ENCODE measurements at regions not wholly inside any gene's neighbourhood (a gene's known extent, or its start where the extent isn't known, plus 50 kb on each side); places are given as distances from the start of the nearest gene placed in this dataset.

GRCh38 chr1:106217765-106218164 lies 838.7 kb upstream of the PRMT6 start:
- H3K27me3 ChIP-seq (ENCODE audit: control insufficient read depth, insufficient read depth, low read length): no peaks in the 10 kb centered on the region
- H3K27ac ChIP-seq (ENCODE audit: low read length): no peak overlapping the region
- no peaks in the 10 kb centered on the region for H3K9me3 ChIP-seq (ENCODE audit: control insufficient read depth, low read depth, low read length)
- no peaks in the 10 kb centered on the region for H3K4me1 ChIP-seq (ENCODE audit: control insufficient read depth, insufficient read depth, low read length)
- DNase-seq: no peak
- no peaks in the 10 kb centered on the region for H3K36me3 ChIP-seq (ENCODE audit: control insufficient read depth, insufficient read depth, low read length)
- WGBS (ENCODE audit: insufficient coverage, low lambda C conversion rate): 61% methylated on average over 2 of the region's 2 CpGs
- no peak overlapping the region for H3K4me3 ChIP-seq (ENCODE audit: low read length)

DNA sequence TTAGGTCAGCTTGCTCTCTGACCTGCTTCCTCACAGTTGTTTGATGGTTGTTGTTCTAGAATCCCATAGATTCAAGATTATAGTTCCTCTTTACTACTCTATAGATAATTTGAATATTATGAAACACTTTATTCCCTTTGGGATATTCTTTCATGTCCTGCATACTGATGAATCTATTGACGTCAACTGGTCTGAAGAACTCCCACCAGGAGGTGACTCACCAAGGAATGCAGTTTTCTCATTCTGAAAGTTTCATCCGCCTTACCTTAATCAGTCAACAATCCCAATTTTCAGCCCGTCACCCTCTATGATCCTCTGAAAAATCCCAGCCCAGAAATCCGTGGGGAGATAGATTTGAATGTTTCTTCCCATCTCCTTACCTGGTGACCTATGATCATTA lies 834.1 kb upstream of the PRMT6 start:
- Histone ChIP-seq H3K9me3 (ENCODE audit: control insufficient read depth, low read depth, low read length) (no peaks in the 10 kb centered on the region), H3K27ac (ENCODE audit: low read length) (no peak overlapping the region), H3K4me3 (ENCODE audit: low read length) (no peak overlapping the region), H3K4me1 (ENCODE audit: control insufficient read depth, insufficient read depth, low read length) (no peaks in the 10 kb centered on the region), H3K36me3 (ENCODE audit: control insufficient read depth, insufficient read depth, low read length) (no peaks in the 10 kb centered on the region), H3K27me3 (ENCODE audit: control insufficient read depth, insufficient read depth, low read length) (no peaks in the 10 kb centered on the region)
- no peak for DNase-seq
- WGBS (ENCODE audit: insufficient coverage, low lambda C conversion rate): no CpG with 5 or more reads among the region's 4 CpGs

DNA sequence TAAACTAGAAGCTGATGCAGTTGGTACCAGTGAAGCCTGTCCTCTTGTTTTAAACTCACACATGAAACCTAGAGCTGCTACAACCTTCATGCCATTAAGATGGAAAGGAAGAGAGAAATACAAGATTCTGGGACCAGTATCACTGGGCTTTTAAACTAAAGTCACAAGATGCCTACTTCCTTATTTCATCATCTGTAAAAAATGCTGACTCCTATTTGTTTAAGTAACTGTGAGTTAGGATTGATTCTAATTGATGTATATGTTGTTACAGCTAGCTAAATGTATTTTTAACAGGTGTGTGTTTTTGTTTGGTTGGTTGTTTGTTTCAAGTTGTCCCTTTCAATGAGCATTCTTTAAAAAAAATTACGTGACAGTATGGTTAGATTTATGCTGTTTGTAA lies 833.3 kb upstream of the PRMT6 start:
- no peak for DNase-seq
- Histone ChIP-seq H3K4me1 (ENCODE audit: control insufficient read depth, insufficient read depth, low read length) (no peaks in the 10 kb centered on the region), H3K4me3 (ENCODE audit: low read length) (no peak overlapping the region), H3K27me3 (ENCODE audit: control insufficient read depth, insufficient read depth, low read length) (no peaks in the 10 kb centered on the region), H3K9me3 (ENCODE audit: control insufficient read depth, low read depth, low read length) (no peaks in the 10 kb centered on the region), H3K36me3 (ENCODE audit: control insufficient read depth, insufficient read depth, low read length) (no peaks in the 10 kb centered on the region), H3K27ac (ENCODE audit: low read length) (no peak overlapping the region)
- no CpG with 5 or more reads among the region's 1 CpG for WGBS (ENCODE audit: insufficient coverage, low lambda C conversion rate)

- Histone ChIP-seq H3K27ac (ENCODE audit: low read length) (no peak overlapping the region), H3K4me1 (ENCODE audit: control insufficient read depth, insufficient read depth, low read length) (no peaks in the 10 kb centered on the region), H3K4me3 (ENCODE audit: low read length) (no peak overlapping the region), H3K9me3 (ENCODE audit: control insufficient read depth, low read depth, low read length) (no peaks in the 10 kb centered on the region), H3K27me3 (ENCODE audit: control insufficient read depth, insufficient read depth, low read length) (no peaks in the 10 kb centered on the region), H3K36me3 (ENCODE audit: control insufficient read depth, insufficient read depth, low read length) (no peaks in the 10 kb centered on the region)
- 80% methylated on average over 1 of the region's 1 CpG for WGBS (ENCODE audit: insufficient coverage, low lambda C conversion rate)
- no peak for DNase-seq
These were observed 832.0 kb upstream of the PRMT6 start for GRCh38 chr1:106224426-106224825.

DNA sequence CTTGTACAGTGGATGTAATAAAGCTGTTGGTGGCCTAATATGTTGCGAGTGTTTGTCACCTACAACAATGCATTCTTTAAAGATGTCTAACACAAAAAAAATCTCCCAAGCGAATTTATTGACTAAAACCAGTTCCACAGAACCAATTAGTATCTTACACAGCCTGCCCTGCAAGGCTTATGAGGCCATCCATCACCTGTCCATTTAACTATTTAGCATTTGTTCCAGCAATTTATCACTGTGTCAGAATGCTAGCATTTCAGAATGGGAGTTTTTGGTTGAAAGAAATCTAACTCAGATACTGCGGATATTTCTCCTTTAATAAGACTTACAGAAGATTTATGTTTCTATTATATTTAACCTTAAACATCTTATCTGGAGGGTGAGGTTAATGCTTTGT lies 831.1 kb upstream of the PRMT6 start:
- no peak overlapping the region for H3K27ac ChIP-seq (ENCODE audit: low read length)

DNA sequence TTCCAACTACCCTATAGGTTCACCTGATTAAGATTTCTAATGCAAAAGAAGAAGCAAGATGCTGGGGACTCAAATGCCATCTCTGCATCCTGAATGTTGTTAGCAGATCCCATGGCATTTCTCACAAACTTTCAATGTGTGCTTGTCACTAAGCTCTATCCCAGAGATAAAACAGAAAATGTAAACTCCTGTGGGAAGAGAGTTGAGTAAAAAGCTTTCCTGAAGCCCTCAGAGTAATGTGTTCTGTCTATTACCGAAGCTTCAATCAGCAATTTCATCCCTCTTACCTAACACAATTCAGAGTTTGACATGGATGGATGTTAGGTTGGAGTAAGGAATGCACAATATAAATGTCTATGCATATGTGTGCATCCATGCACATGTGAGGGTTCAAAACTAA lies 829.9 kb upstream of the PRMT6 start:
- no peak for DNase-seq
- no peaks in the 10 kb centered on the region for H3K27me3 ChIP-seq (ENCODE audit: control insufficient read depth, insufficient read depth, low read length)
- H3K4me3 ChIP-seq (ENCODE audit: low read length): no peak overlapping the region
- no peak overlapping the region for H3K27ac ChIP-seq (ENCODE audit: low read length)
- no CpG with 5 or more reads among the region's 1 CpG for WGBS (ENCODE audit: insufficient coverage, low lambda C conversion rate)
- no peaks in the 10 kb centered on the region for H3K9me3 ChIP-seq (ENCODE audit: control insufficient read depth, low read depth, low read length)
- H3K36me3 ChIP-seq (ENCODE audit: control insufficient read depth, insufficient read depth, low read length): no peaks in the 10 kb centered on the region
- H3K4me1 ChIP-seq (ENCODE audit: control insufficient read depth, insufficient read depth, low read length): no peaks in the 10 kb centered on the region

More for the DNA sequence above, 831.1 kb upstream of the PRMT6 start:
- no peaks in the 10 kb centered on the region for H3K27me3 ChIP-seq (ENCODE audit: control insufficient read depth, insufficient read depth, low read length)
- no peaks in the 10 kb centered on the region for H3K36me3 ChIP-seq (ENCODE audit: control insufficient read depth, insufficient read depth, low read length)
- no peaks in the 10 kb centered on the region for H3K9me3 ChIP-seq (ENCODE audit: control insufficient read depth, low read depth, low read length)
- no peak for DNase-seq
- WGBS (ENCODE audit: insufficient coverage, low lambda C conversion rate): 67% methylated on average over 1 of the region's 3 CpGs
- H3K4me1 ChIP-seq (ENCODE audit: control insufficient read depth, insufficient read depth, low read length): no peaks in the 10 kb centered on the region
- no peak overlapping the region for H3K4me3 ChIP-seq (ENCODE audit: low read length)

- H3K4me3 ChIP-seq (ENCODE audit: low read length): no peak overlapping the region
- WGBS (ENCODE audit: insufficient coverage, low lambda C conversion rate): no CpG with 5 or more reads among the region's 1 CpG
- H3K27me3 ChIP-seq (ENCODE audit: control insufficient read depth, insufficient read depth, low read length): no peaks in the 10 kb centered on the region
- H3K9me3 ChIP-seq (ENCODE audit: control insufficient read depth, low read depth, low read length): no peaks in the 10 kb centered on the region
- H3K27ac ChIP-seq (ENCODE audit: low read length): no peak overlapping the region
- H3K4me1 ChIP-seq (ENCODE audit: control insufficient read depth, insufficient read depth, low read length): no peaks in the 10 kb centered on the region
- no peaks in the 10 kb centered on the region for H3K36me3 ChIP-seq (ENCODE audit: control insufficient read depth, insufficient read depth, low read length)
- DNase-seq: no peak
These were observed 824.3 kb upstream of the PRMT6 start for GRCh38 chr1:106232128-106232527.

DNA sequence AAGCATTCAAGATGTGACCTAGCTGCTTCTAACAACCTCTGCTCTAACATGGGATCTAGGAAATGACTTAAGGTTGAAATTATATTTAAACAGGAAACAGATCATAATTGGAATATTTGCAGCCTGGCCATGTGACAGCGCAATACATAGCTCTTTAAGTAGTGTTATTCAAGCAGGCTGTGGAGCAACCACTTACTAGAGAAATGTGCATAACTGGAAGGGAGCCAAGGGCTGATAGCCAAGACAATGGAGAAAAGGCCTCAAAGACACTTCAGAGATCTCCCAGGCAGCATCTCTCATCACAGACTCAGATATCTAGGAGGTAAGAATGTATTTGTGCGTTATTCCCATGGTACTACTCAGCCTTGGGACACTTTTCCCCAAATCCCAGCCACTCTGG lies 823.0 kb upstream of the PRMT6 start:
- H3K27ac ChIP-seq (ENCODE audit: low read length): no peak overlapping the region
- WGBS (ENCODE audit: insufficient coverage, low lambda C conversion rate): no CpG with 5 or more reads among the region's 2 CpGs
- no peaks in the 10 kb centered on the region for H3K36me3 ChIP-seq (ENCODE audit: control insufficient read depth, insufficient read depth, low read length)

GRCh38 chr1:106249365-106249764 lies 807.1 kb upstream of the PRMT6 start:
- Histone ChIP-seq H3K36me3 (ENCODE audit: control insufficient read depth, insufficient read depth, low read length) (no peaks in the 10 kb centered on the region), H3K27me3 (ENCODE audit: control insufficient read depth, insufficient read depth, low read length) (no peaks in the 10 kb centered on the region), H3K4me1 (ENCODE audit: control insufficient read depth, insufficient read depth, low read length) (no peaks in the 10 kb centered on the region), H3K27ac (ENCODE audit: low read length) (no peak overlapping the region), H3K4me3 (ENCODE audit: low read length) (no peak overlapping the region), H3K9me3 (ENCODE audit: control insufficient read depth, low read depth, low read length) (no peaks in the 10 kb centered on the region)
- DNase-seq: no peak

More for the DNA sequence above, 823.0 kb upstream of the PRMT6 start:
- no peaks in the 10 kb centered on the region for H3K27me3 ChIP-seq (ENCODE audit: control insufficient read depth, insufficient read depth, low read length)
- H3K4me1 ChIP-seq (ENCODE audit: control insufficient read depth, insufficient read depth, low read length): no peaks in the 10 kb centered on the region
- H3K4me3 ChIP-seq (ENCODE audit: low read length): no peak overlapping the region
- no peaks in the 10 kb centered on the region for H3K9me3 ChIP-seq (ENCODE audit: control insufficient read depth, low read depth, low read length)
- DNase-seq: no peak

DNA sequence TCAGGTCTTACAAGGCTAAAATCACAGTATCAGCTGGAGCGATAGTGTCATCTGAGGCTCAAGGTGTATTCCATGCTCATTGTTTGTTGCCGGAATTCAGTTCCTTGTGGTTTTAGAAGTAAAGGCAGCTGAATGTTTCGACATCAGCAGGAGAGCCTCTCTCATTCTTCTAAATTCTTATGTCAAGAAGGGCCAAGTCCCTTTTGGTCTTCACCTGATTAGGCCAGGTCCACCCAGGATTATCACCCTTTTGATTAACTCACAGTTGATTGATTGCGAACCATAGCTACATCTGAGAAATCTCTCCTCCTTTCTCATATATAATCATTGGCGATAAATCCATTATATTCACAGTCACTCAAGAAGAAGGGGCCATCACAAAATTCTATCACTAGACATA lies 806.7 kb upstream of the PRMT6 start:
- Histone ChIP-seq H3K9me3 (ENCODE audit: control insufficient read depth, low read depth, low read length) (no peaks in the 10 kb centered on the region), H3K36me3 (ENCODE audit: control insufficient read depth, insufficient read depth, low read length) (no peaks in the 10 kb centered on the region), H3K27me3 (ENCODE audit: control insufficient read depth, insufficient read depth, low read length) (no peaks in the 10 kb centered on the region), H3K27ac (ENCODE audit: low read length) (no peak overlapping the region), H3K4me3 (ENCODE audit: low read length) (no peak overlapping the region), H3K4me1 (ENCODE audit: control insufficient read depth, insufficient read depth, low read length) (no peaks in the 10 kb centered on the region)
- no CpG with 5 or more reads among the region's 5 CpGs for WGBS (ENCODE audit: insufficient coverage, low lambda C conversion rate)
- no peak for DNase-seq

DNA sequence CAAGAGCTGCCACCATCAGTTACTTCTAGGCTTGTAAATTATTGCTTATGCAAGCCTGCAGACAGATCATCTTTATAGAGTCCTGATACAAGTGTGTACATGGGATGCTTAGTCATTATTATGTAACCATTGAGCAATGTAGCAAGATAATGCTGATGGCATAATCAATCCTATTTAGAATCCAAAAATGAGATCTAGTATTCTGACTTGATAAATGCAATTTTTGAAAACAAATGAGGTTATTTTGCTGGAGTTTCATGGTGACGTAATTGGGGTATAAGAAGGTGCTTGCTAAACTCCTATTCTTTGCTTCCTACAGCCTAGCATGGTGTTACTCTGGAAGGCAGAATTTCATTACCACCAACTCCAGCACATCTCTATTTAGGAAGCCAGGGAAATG lies 801.7 kb upstream of the PRMT6 start:
- DNase-seq: no peak
- no peaks in the 10 kb centered on the region for H3K9me3 ChIP-seq (ENCODE audit: control insufficient read depth, low read depth, low read length)
- H3K4me1 ChIP-seq (ENCODE audit: control insufficient read depth, insufficient read depth, low read length): no peaks in the 10 kb centered on the region
- no peak overlapping the region for H3K27ac ChIP-seq (ENCODE audit: low read length)
- H3K27me3 ChIP-seq (ENCODE audit: control insufficient read depth, insufficient read depth, low read length): no peaks in the 10 kb centered on the region
- WGBS (ENCODE audit: insufficient coverage, low lambda C conversion rate): no CpG with 5 or more reads among the region's 1 CpG
- no peaks in the 10 kb centered on the region for H3K36me3 ChIP-seq (ENCODE audit: control insufficient read depth, insufficient read depth, low read length)
- no peak overlapping the region for H3K4me3 ChIP-seq (ENCODE audit: low read length)

Data from large intestine (tissue), 3 donors.